GM12878 (cell line): ENCODE measurements at regions not wholly inside any gene's neighbourhood (a gene's known extent, or its start where the extent isn't known, plus 50 kb on each side); places are given as distances from the start of the nearest gene placed in this dataset.

ENCODE experiments used
- ATAC-seq: fragments of 200-7000 bp; cut with Tn5 transposase; 3 replicates; pipeline ENCODE4 v1.9.1; 2020; ENCODE audit warnings: mild to moderate bottlenecking, moderate library complexity
- BruUV-seq: library from RNA; stranded (reverse); fragments of 400-500 nt; replicated peaks from 2 replicates; lab custom pipeline; 2021; lab: Mats Ljungman, UMichigan
- CTCF ChIA-PET: fragments of 300-600 bp; sonication (Branson Sonifier 250); formaldehyde crosslinking; extraction: SDS; loops from one replicate; lab custom pipeline; 2021; ENCODE audit warnings: inconsistent platforms; lab: Yijun Ruan, JAX
- POLR2A ChIA-PET: fragments of 350-600 bp; formaldehyde crosslinking; extraction: SDS; loops from one replicate; lab custom pipeline; 2021; ENCODE audit warnings: inconsistent platforms; lab: Charles Lee
- RAD21 ChIA-PET: fragments of 300-600 bp; sonication (Branson Sonifier 250); formaldehyde crosslinking; loops from one replicate; lab custom pipeline; 2023; ENCODE audit warnings: antibody characterized with exemption; ENCODE audit not compliant: unreplicated experiment; lab: Charles Lee
- SMC1A ChIA-PET: fragments of 300-600 bp; sonication (Branson Sonifier 250); formaldehyde crosslinking; loops from one replicate; lab custom pipeline; 2023; ENCODE audit not compliant: unreplicated experiment, uncharacterized antibody; lab: Charles Lee
- DNase-seq: peaks from one replicate; pipeline ENCODE4 v3.0.0-alpha.2; 2011; ENCODE audit warnings: low read depth, low spot score
- FAIRE-seq: peaks from 3 replicates; lab custom pipeline; 2011; peaks lifted over from hg19 to GRCh38; lab: Jason Lieb, UNC
- H2AFZ ChIP-seq: 2 replicates; pipeline ENCODE4 v1.6.0; 2011; ENCODE audit warnings: low read depth, low read length, control low read depth; ENCODE audit not compliant: control insufficient read depth
- H3K27ac ChIP-seq: 2 replicates; pipeline ENCODE4 v1.5.1; 2011; ENCODE audit warnings: control low read depth; ENCODE audit not compliant: control insufficient read depth, insufficient read depth
- H3K27me3 ChIP-seq, 2 experiments: replicated peaks in 1 of 2; 2 replicates each; pipeline versions ENCODE4 v1.6.0 to v1.6.1; 2011; ENCODE audit warnings: low read length in 1 of 2; ENCODE audit not compliant: control insufficient read depth in 2 of 2, insufficient read depth in 2 of 2
- H3K36me3 ChIP-seq, 2 experiments: 2 replicates each; pipeline ENCODE4 v1.5.1; 2011; ENCODE audit warnings: low read length in 1 of 2; ENCODE audit not compliant: control insufficient read depth in 2 of 2, insufficient read depth in 2 of 2
- H3K4me1 ChIP-seq: 2 replicates; pipeline ENCODE4 v1.6.1; 2011; ENCODE audit warnings: mild to moderate bottlenecking, low read length, moderate library complexity, mixed read lengths; ENCODE audit not compliant: control insufficient read depth, insufficient read depth
- H3K4me2 ChIP-seq: 2 replicates; pipeline ENCODE4 v1.6.0; 2011; ENCODE audit warnings: control low read depth; ENCODE audit not compliant: control insufficient read depth, insufficient read depth
- H3K4me3 ChIP-seq: fragments of 200-600 bp; sonication (generic); 2 replicates; pipeline ENCODE4 v1.5.1; 2016
- H3K79me2 ChIP-seq: 2 replicates; pipeline ENCODE4 v1.6.0; 2011; ENCODE audit warnings: low read length; ENCODE audit not compliant: control insufficient read depth, insufficient read depth
- H3K9ac ChIP-seq: 2 replicates; pipeline ENCODE4 v1.8.0; 2011; ENCODE audit warnings: low read length, control low read depth, mixed read lengths; ENCODE audit not compliant: control insufficient read depth, insufficient read depth
- H3K9me3 ChIP-seq: replicated peaks from 3 replicates; pipeline ENCODE4 v1.5.1; 2011; ENCODE audit warnings: mild to moderate bottlenecking, low read length; ENCODE audit not compliant: control insufficient read depth, insufficient read depth
- H4K20me1 ChIP-seq: 2 replicates; pipeline ENCODE4 v1.6.0; 2011; ENCODE audit not compliant: control insufficient read depth, insufficient read depth
- ASH2L ChIP-seq: fragments of 300-600, 200-600 bp; sonication (generic); IDR thresholded peaks from 2 replicates; pipeline ENCODE4 v1.6.1; 2017; ENCODE audit warnings: low read depth, mild to moderate bottlenecking, borderline replicate concordance
- CBFB ChIP-seq: IDR thresholded peaks from 2 replicates; pipeline ENCODE4 v1.6.1; 2016; ENCODE audit warnings: antibody characterized with exemption, low read depth
- MEF2A ChIP-seq: IDR thresholded peaks from 2 replicates; pipeline ENCODE4 v1.6.1; 2011; ENCODE audit warnings: low read depth, mild to moderate bottlenecking, low read length, moderate library complexity; ENCODE audit not compliant: insufficient read depth
- NKRF ChIP-seq: fragments of 450-650 bp; conservative IDR thresholded peaks from 2 replicates; pipeline ENCODE4 v1.6.1; 2017; ENCODE audit warnings: mild to moderate bottlenecking, moderate library complexity
- PAX8 ChIP-seq: fragments of 450-650 bp; IDR thresholded peaks from 2 replicates; pipeline ENCODE4 v1.6.1; 2017; ENCODE audit warnings: mild to moderate bottlenecking, moderate library complexity
- RBBP5 ChIP-seq: fragments of 200-600 bp; sonication (generic); conservative IDR thresholded peaks from 2 replicates; pipeline ENCODE4 v1.6.1; 2016
- REST ChIP-seq: IDR thresholded peaks from 2 replicates; pipeline ENCODE4 v1.6.1; 2012; ENCODE audit warnings: mild to moderate bottlenecking, low read depth, low read length
- WGBS: methylation state at CpG from one replicate; pipeline ENCODE4 v1.1.6; 2016; ENCODE audit warnings: low lambda C conversion rate; ENCODE audit not compliant: insufficient replicate concordance, insufficient coverage; ENCODE audit errors: missing lambda C conversion rate; 5-methylcytosine and 5-hydroxymethylcytosine counted together
- in situ Hi-C: fragments of 300-500 bp; cut with MboI; formaldehyde crosslinking; loops from 9 replicates; pipeline ENCODE4 v1.14.3; 2018; ENCODE audit warnings: mixed read lengths
- intact Hi-C: fragments of 100-400 bp; cut with micrococcal nuclease; formaldehyde crosslinking; loops from one replicate; pipeline ENCODE4 v1.14.2; 2022; ENCODE audit not compliant: unreplicated experiment
- TF ChIP-seq, protein P1 (sequence below): fragments of 450-650 bp; IDR thresholded peaks from 2 replicates; pipeline ENCODE4 v1.6.1; 2017; ENCODE audit warnings: mild to moderate bottlenecking, low read depth, inconsistent platforms; ENCODE audit not compliant: poor library complexity, severe bottlenecking

DNA sequence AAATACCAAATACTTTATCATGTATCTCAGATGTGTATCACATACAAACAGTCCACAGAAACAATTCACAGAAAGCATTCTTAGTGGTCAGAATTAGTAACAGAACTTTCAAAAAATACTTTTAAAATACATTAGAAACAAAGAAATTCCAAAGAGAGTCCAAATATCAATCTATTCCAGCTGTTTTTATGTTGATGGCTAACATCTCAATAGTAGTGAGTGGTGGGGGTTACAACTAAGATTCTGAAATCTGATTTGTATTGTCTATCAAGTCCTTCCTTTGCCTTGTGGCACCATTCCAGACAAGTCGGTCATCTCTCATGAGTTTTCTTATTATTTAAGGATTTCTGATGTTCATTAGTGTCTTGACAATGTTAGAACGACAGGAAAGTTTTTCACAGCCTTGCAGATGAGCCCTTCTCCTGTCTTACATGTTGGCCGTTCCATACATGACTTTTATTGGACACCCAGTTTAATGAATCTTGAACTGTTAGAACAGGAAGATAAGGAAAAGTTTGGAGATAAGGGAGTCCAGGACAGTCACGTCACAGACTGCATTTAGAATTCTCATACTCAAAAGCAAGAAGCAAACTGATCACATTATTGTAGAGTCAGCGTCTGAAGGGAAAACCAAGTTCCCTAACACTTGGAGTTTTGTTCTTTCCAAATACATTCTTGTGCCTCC lies 410.3 kb downstream of the PID1 start:
- Histone ChIP-seq H4K20me1 (no peaks in the 10 kb centered on the region), H3K9ac (no peak overlapping the region), H3K27ac (no peak overlapping the region), H3K4me2 (no peak overlapping the region), H3K36me3 (no peaks in the 10 kb centered on the region), H3K4me3 (no peak overlapping the region), H3K27me3 (no peaks in the 10 kb centered on the region), H3K4me1 (no peaks in the 10 kb centered on the region), H3K9me3 (no peaks in the 10 kb centered on the region), H3K79me2 (no peaks in the 10 kb centered on the region), H2AFZ (no peak overlapping the region)
- ATAC-seq, result no peak
- TF ChIP-seq RBBP5 (no peak), MEF2A (no peak), PAX8 (no peak), CBFB (no peak), ASH2L (no peak), REST (no peak), NKRF (no peak)
- TF ChIP-seq, protein P1, sequence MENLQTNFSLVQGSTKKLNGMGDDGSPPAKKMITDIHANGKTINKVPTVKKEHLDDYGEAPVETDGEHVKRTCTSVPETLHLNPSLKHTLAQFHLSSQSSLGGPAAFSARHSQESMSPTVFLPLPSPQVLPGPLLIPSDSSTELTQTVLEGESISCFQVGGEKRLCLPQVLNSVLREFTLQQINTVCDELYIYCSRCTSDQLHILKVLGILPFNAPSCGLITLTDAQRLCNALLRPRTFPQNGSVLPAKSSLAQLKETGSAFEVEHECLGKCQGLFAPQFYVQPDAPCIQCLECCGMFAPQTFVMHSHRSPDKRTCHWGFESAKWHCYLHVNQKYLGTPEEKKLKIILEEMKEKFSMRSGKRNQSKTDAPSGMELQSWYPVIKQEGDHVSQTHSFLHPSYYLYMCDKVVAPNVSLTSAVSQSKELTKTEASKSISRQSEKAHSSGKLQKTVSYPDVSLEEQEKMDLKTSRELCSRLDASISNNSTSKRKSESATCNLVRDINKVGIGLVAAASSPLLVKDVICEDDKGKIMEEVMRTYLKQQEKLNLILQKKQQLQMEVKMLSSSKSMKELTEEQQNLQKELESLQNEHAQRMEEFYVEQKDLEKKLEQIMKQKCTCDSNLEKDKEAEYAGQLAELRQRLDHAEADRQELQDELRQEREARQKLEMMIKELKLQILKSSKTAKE, result no peak
- ChIA-PET RAD21 (no interaction called here), SMC1A (no interaction called here), POLR2A (no interaction called here), CTCF (no interaction called here)
- 25% methylated on average over 5 of the region's 5 CpGs for WGBS
- BruUV-seq, result no TSS peak
- no peak for FAIRE-seq
- intact Hi-C loops (no loop called here), in situ Hi-C loops (no loop called here)
- DNase-seq, result no peak
